Activated CD4-positive, alpha-beta T cell treated with anti-CD3 and anti-CD28 coated beads, Interleukin-2, Interleukin-6, amounts not matched to agents 100 ng/mL and 50 ng/mL, durations not matched to agents 16 hours and 8 hours (primary cell): ENCODE measurements at regions not wholly inside any gene's neighbourhood (a gene's known extent, or its start where the extent isn't known, plus 50 kb on each side); places are given as distances from the start of the nearest gene placed in this dataset.
"Not testable (repeated sequence)": the region's sequence is repeated elsewhere in the genome, so short reads cannot be mapped to it uniquely, and the experiment has no call there.

Experiments used
- DNase-seq: peaks from one replicate; pipeline ENCODE4 v3.0.0-alpha.2; 2020

DNA sequence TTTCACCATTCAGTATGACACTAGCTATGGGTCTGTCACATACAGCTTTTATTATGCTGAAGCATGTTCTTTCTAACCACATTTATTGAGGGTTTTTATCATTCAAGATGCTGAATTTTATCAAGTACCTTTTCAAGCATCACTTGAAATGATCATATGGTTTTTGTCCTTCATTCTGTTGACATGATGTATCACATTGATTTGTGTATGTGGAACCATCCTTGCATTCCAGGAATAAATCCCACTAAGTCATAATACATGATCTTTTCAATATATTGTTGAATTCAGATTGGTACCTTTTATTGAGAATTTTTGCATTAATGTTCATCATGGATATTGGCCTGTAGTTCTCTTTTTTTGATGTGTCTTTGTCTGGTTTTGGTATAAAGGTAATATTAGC lies 317.4 kb downstream of the NNT start:
- DNase-seq = no peak

DNA sequence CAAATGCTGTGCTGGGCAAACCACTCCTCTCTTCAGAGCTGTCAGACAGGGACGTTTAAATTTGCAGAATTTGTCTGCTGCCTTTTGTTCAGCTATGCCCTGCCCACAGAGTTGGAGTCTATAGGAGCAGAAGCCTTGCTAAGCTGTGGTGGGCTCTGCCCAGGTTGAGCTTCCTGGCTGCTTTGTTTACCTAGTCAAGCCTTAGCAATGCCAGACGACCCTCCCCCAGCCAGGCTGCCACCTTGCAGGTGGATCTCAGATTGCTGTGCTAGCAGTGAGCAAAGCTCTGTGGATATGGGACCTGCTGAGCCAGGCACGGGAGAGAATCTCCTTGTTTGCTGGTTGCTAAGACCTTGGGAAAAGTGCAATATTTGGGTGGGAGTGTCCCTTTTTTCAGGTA lies 314.9 kb downstream of the NNT start:
- no peak for DNase-seq

DNA sequence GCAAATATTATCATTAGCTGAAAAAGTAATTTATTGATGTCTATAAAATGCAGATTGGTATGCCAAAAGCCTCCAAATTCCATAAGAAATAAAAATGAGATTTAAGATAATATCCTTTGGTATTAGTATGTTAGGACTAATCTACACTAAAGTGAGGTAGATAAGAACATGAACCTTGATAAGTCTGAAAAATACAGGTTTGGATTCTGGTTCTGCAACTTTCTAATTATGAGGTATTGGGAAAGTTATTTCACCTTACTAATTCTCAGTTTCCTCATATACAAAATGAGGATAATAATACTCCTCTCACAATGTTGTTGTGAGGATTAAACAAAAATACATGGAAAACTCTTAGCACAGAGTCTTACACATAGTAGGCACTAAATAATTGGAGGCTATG lies 300.1 kb downstream of the NNT start:
- no peak for DNase-seq

DNA sequence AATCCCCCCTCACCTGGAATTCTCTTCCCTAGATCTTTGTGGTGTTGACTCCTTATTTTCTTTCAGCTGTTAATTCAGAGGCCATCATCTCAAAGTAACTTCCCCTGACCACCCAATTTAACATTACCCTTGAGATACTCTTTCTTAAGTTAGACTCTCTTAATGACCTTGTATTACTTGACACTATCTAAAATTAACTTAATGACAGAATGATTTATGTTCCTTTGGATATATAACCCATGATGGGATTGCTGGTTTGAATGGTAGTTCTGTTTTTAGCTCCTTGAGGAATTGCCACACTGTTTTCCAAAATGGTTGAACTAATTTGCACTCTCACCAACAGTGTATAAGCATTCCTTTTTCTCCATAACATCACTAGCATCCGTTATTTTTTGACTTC lies 298.0 kb downstream of the NNT start:
- DNase-seq = no peak

DNA sequence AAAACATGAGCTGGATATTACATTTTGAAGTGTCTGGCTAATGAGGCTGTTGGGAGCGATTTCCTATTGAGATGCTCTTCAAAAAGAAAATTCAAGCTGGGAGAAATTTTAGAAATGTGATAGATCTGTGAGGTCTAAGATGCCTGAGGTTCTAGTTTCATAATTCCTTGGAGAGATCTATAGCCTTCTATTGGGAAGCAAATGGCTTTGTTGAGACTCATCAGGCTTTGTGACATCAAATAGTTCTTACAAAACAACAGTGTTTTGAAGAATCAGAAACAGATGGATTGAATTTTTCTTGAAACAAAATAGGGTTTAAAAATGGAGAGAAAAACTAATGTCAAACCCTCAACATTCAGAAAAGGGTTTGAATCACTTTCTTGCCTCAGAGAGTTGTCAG lies 292.9 kb downstream of the NNT start:
- DNase-seq = no peak

DNA sequence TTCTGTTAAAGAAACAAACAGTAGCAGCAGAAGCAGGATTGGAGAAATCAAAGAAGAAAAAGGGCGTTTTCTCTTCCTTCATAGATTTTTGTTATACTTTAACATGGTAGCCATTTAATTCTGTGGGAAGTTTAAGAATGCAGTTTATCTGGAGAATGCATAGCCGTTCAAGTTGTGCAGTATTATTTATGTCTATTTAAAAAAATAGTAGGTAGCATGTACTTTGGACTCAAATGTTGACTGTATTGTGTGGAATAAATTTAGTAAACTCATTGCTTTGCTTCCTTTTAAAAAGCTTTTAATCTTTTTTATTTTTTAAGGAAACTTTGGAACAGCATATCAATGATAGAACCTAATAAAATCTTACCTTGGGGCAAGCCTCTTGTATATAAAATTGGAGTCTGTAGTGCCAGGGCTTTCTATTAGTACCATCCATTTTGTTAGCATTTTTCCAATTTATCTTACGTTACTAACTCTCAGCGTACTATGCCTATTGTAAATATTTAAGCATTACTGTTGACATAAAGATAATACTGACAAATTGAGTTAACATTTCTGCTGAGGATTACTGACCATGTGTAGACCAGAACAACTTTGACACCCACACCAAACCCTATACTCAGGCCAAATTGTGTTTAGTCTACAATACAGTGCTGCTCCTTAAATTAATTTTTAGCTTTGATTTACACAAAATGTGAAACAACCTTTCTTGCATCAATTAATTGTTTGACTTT lies 291.1 kb downstream of the NNT start:
- no peak for DNase-seq

DNA sequence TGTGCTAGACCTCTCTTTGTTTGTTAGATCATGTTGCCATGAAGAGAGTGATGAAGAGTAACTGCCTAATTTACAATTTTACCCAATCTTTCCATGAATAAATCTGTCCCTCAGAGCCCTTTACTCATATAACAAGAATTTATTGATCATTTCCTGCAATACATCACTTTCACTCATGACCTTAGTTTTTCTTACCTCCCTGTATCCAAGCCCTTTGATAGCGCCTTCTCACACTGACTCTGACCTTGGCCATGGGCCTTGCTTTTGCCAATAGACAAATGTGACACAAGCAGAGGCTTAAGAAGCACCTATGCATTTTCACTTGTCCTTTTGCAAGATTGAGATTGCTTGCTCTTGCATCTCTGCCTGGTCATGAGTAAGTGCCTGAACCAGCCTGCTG lies 288.1 kb downstream of the NNT start:
- no peak for DNase-seq

DNA sequence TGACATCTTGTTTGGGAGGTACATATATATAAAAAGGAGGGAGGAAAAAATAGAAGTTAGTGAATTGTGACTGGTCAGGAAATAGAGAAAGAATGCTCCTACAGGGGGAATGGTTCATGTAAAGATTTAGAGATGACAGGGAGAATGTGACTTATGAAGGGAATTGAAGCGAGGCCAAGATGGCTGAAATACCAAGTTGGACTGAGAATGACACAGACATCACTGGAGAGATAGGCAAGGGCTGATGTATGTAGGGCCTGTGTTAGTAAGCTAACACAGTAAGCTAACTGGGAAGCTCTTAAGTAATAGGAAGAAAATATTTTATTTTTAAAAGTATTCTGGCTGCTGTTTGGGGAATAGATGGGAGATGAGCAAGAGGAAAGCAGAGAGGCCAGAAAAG lies 286.3 kb downstream of the NNT start:
- DNase-seq = no peak

DNA sequence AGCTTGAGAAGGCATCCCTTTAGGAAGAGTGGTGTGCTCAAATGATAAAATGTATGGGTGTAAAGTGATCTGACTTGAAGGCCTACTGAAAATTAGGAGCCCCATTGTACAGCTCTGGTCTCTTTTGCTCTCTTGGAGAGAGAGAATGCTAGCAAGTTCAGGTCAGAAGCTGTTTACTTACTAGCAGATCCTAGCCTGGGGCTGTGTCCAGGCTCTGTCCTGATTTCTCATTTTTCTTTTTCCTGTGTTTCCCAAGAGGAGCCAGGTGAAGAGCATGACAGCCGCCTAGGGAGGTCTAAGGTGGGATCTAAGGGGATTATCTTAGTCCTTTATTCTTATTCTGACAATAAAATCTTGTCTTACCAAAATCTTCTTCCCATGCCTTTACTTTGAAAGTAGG lies 272.8 kb downstream of the NNT start:
- no peak for DNase-seq

DNA sequence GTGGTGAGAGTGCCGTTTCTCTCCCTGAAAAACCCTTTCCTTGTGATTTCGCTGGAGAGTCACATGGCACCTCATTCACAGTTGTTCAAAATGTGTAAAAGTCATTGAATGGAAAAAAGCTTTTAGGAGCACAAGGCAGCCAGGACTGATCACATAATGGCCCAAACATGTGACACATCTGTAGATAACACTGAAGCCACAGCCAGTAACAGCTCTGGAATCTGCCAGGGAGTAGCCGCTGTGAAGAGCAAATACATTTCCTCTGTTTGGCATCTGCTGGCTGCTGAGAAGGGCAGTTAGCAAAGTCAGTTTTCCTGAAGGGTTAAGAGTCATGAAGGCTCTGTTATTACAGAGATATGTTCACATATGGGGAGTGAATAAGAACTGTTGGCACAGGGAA lies 271.8 kb downstream of the NNT start:
- DNase-seq = no peak

DNA sequence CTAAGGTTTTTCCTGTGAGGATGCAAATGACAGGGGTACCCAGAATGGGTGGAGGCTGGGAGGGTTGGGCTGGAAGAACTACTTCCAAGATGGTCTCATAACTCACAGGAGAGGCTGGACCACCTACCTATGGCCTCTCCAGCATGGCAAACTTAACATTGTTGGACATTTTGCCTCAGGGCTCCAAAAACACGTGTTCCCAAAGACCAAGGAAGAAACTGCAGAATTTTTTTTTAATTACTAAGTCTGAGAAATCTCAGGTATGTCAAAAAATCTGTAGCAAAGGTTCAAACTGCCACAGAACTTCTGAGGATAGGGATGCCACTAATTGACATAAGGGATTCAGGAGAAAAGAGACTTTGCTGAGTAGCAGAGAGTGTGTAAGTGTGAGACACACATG lies 270.8 kb downstream of the NNT start:
- no peak for DNase-seq

DNA sequence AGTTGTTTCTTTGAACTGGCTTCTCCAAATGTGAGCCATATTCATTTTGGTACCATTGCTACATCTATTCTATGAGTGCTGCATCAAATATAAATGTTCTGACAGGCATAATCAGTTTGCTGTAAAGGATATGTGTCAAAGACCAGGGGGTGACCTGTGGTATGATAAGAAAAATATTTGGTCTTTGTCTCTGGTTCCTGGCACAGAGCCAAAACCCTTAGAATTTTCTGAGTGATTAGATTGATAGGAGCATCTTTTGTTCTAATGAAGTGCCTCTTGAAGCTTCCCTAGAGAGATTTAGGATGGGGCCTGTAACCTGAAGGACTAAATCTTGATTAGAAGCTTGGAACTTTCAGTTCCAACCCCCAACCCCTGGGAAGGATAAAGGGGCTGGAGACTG lies 256.3 kb downstream of the NNT start:
- no peak for DNase-seq

DNA sequence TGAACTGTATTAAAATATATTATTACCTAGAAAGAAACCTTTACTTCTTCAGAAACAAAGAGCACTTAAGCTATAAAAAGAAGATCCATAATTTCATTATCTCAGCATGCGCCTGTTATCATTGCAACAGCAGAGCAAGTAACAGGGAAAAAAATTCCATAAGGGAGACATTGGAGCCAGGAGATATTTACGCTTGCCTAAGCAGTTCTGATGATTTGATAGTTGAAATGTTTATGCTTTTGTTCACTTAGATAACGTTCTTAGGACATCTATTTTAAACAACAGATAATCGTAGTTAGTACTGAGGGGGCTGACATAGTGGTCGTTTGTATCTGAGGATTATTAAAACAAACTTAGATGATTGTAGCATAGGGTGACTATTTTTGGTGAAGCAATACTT lies 252.5 kb downstream of the NNT start:
- no peak for DNase-seq

DNA sequence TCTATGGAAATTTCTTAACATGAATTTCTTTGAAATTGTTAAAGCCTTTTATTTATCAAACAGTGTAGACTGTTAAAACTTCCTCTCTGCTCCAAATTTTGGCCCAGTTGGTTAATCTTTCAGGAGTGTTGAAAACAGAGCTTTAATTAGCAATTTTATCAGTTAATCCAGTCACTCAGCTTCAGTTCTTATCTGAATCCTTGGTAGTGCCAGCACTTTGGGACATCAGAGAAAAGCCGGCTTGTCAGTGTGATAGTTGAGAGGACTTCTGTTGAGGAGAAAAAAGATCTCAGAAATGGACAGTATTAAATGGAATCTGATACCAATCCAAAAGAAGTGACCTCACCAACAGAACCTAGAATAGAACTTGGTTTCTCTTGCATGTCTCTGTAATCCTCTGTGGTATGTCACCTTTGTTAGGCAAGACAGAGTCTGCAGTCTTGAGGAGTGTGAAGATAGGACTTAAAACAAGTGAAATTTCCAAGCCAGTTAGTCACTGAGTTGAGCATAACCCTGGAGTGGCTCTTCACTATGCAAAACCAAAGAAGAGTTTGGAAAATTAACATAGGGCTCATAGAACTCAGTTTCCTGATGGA lies 251.8 kb downstream of the NNT start:
- DNase-seq = no peak

DNA sequence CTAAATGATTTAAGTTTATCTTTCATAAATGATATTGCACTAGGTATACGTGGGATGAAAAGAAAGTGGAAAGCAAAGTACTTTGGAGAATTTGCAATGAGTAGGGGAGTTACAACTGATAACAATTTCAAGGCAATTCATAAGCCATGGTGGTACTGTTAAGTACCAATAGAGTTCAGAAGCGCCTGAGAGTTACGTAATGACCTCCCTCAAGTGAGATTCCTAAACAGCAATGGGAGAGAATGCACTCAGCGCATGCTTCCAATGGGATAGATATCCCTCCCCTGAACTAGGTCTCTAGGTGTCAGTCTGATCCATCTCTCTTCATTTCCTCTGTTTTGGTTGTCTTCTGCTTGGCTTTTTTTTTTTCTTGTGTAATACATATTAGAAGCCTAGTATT lies 249.3 kb downstream of the NNT start:
- DNase-seq = no peak

DNA sequence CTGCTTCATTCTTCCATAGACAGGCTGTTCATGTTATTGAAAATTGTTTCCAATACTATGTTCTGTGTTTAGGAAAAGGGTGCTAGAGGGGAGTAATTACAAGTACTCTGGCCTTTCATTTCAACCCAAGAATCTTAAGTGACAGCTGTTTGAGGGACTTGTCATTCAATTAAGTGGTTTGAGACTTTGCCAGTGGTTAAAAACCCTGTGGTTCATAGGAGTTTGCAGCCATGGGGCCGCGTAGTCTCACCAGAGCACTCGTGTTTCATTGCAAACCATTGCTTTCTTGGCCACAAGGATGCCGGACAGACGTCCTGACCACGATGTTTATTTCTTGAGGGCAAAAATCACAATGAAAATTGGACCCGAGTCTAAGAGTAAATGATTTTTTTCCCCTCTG lies 248.8 kb downstream of the NNT start:
- DNase-seq = no peak

DNA sequence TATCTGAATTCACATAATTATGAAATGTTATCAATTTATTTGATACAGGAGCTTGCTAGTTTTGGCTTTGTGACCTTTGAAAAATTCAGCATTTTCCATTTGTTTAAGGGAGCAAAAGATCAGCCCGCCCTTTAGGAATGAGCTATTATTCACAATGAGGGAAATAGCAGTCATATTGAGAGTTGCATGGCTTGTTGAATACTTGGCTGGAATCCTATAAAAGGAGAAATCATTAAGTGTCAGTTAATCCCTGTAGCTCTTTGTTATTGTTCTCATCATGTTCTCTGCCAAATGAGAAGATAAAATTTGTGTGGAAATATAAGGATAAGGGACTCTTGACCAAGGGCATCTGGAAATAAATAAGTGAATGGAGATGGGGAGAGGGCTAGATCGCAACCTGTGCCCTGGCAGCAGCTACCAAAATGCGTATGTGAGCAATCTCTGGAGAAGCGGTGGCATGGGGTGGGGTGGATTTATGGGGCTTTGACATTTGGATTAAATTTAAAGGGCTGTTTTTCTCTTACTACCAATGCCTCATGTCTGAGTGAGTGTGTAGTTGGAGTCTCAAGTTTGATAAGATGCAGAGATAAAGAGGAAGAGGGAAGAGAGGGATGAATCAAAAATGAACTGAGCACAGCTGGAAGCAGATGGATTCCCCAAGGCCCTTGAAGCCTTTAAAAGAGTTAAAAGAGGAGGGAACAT lies 237.6 kb downstream of the NNT start:
- DNase-seq = no peak

DNA sequence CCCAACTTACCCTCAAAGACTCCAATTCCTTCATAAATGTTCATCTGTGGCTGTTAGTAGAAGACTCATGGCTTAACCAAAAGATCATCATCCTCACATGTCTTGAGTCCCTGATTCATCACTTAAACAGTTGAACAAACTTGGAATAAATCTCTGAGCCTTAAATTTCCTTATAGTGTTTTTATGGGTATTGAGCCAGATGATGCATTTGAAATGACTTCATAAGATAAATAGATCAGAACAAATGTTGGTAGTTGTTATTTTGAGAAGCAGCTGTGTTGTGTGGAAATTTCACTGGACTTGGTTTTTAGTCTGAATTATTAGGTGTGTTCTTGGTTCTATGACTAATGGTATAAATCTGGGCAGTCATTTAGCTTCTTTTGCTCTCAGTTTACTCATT lies 236.2 kb downstream of the NNT start:
- DNase-seq = no peak

DNA sequence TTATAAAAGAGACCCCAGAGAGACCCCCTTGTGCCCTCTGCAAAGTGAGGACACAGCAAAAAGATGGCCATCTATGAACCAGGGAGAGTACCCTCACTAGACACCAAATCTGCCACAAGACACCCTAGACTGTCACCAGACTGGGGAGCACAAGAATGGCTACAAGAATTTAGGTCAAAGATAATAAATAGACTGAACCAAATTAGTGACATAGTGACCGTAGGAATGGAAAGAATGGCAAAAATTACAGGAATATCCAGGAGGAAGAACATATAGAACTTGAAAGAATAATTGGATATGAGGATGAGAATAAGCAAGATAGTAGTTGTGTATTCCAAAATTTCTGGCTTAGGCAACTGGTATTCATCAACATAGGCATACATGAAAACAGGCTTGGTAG lies 235.0 kb downstream of the NNT start:
- DNase-seq = no peak

DNA sequence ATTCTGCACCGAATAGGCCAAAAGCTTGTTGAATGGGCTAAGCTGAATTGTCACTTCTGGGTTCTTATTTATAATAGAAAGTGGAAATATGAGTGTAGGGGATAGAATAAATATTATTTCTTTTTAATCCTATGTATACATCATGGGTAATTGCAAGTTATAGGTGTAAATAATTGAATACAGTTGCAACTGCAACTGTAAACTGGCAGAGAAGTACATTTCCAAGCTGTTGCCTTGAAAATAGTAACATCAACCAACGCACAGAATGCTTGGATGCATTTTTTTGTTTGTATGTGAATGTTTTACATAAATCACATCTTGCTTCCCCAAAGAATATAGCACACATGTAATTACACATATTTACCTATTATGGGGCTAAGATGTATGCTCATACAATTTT lies 234.1 kb downstream of the NNT start:
- no peak for DNase-seq

DNA sequence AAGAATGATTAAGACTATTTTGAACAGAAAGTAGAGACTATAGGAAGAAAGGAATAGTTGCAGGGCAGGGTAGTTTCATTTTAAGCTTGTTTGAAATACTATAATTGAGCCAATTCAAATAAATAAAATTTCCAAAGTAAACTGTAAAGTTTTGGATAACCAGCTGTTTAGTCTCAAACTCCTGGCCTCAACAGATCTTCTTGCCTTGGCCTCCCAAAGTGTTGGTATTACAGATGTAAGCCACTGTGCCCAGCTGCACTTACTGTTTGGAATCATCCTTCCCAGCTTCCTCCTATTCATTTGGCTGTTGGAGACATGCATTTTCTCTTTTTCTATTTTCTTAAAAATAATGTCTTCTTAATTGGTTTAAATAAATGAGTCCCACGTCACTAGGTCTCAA lies 231.0 kb downstream of the NNT start:
- no peak for DNase-seq

DNA sequence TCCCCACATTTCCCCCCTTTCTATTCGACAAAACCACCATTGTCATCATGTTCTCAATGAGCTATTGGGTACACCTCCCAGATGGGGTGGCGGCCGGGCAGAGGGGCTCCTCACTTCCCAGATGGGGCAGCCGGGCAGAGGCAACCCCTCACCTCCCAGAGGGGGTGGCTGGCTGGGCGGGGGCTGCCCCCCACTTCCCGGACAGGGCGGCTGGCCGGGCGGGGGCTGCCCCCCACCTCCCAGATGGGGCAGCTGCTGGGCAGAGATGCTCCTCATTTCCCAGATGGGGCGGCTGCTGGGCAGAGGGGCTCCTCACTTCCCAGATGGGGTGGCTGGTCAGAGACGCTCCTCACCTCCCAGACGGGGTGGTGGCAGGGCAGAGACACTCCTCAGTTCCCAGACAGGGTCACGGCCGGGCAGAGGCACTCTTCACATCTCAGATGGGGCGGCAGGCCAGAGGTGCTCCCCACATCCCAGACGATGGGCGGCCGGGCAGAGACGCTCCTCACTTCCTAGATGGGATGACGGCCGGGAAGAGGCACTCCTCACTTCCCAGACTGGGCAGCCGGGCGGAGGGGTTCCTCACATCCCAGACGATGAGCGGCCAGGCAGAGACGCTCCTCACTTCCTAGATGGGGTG lies 221.5 kb downstream of the NNT start:
- not testable (repeated sequence) for DNase-seq

DNA sequence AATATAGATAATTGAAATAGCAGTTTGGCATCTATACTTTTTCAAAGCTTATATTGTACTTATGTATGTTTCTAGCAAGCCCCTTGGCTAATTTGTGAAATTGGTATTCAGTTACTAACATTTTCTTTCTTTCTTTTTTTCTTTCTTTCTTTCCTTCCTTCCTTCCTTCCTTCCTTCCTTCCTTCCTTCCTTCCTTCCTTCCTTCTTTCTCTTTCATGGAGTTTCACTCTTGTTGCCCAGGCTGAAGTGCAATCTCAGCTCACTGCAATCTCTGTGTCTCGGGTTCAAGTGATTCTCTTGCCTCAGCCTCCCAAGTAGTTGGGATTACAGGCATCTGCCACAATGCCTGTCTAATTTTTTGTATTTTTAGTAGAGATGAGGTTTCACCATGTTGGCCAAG lies 215.4 kb downstream of the NNT start:
- DNase-seq = not testable (repeated sequence)

DNA sequence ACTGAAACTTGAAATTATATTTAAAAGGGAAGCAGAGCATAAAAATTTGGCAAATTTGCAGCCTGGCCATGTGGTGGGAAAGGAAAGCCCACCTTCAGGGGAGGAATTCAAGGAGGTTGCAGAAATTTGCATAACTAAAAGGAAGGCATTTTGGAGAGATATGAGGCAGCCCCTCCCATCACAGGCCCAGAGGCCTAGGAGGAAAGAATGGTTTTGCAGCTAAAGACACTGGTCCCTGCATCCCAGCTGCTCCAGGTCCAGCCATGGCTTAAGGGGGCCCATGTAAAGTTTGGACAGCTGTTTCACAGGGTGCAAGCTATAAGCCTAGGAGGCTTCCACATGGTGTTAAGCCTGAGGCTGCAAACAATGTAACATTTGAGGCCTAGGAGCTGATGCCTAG lies 212.5 kb downstream of the NNT start:
- no peak for DNase-seq
